GM23338 (cell line): ENCODE measurements at regions not wholly inside any gene's neighbourhood (a gene's known extent, or its start where the extent isn't known, plus 50 kb on each side); places are given as distances from the start of the nearest gene placed in this dataset.
"Not testable (repeated sequence)": the region's sequence is repeated elsewhere in the genome, so short reads cannot be mapped to it uniquely, and the experiment has no call there.

ENCODE experiments used
- CREB1 ChIP-seq: fragments of 250-450 bp; sonication (Bioruptor Pico); IDR thresholded peaks from 2 replicates; pipeline ENCODE4 v1.5.0; 2020; ENCODE audit warnings: low read depth, mild to moderate bottlenecking, moderate library complexity
- EZH2 ChIP-seq: fragments of 200-600 bp; sonication (generic); IDR thresholded peaks from one replicate; pipeline ENCODE4 v1.8.0; 2017; ENCODE audit warnings: antibody characterized with exemption, mild to moderate bottlenecking, low read depth; ENCODE audit not compliant: unreplicated experiment
- EZH2phosphoT487 ChIP-seq: fragments of 200-600 bp; sonication (generic); IDR thresholded peaks from one replicate; pipeline ENCODE4 v1.8.1; 2018; ENCODE audit warnings: antibody characterized with exemption; ENCODE audit not compliant: unreplicated experiment
- JUNB ChIP-seq: IDR thresholded peaks from one replicate; pipeline ENCODE4 v1.6.1; 2016; ENCODE audit warnings: antibody characterized with exemption; ENCODE audit not compliant: unreplicated experiment
- NANOG ChIP-seq: IDR thresholded peaks from 2 replicates; pipeline ENCODE4 v1.6.1; 2016; ENCODE audit warnings: antibody characterized with exemption, borderline replicate concordance
- POLR2AphosphoS5 ChIP-seq: IDR thresholded peaks from 2 replicates; pipeline ENCODE4 v1.6.1; 2016; ENCODE audit warnings: antibody characterized with exemption, low read depth
- ZNF114 ChIP-seq: fragments of 250-450 bp; sonication (Bioruptor Pico); IDR thresholded peaks from 2 replicates; pipeline ENCODE4 v1.5.0; 2020; ENCODE audit warnings: mild to moderate bottlenecking, moderate library complexity
- ZNF331 ChIP-seq: fragments of 250-450 bp; sonication (Bioruptor Pico); IDR thresholded peaks from 2 replicates; pipeline ENCODE4 v1.5.0; 2020; ENCODE audit warnings: low read depth, mild to moderate bottlenecking, moderate library complexity
- TF ChIP-seq, protein P1 (sequence below), 2 experiments: fragments of 200-600 bp in 1 of 2; sonication (generic) in 1 of 2; conservative IDR thresholded peaks; 2 replicates each; pipeline versions ENCODE4 v1.5.1 to v1.6.1; 2016 to 2017; ENCODE audit warnings: antibody characterized with exemption in 2 of 2, low read depth in 2 of 2, mild to moderate bottlenecking in 2 of 2, moderate library complexity in 1 of 2
- TF ChIP-seq, protein P2 (sequence below): IDR thresholded peaks from one replicate; pipeline ENCODE4 v1.6.1; 2018; ENCODE audit warnings: antibody characterized with exemption; ENCODE audit not compliant: unreplicated experiment
- TF ChIP-seq, protein P3 (sequence below): IDR thresholded peaks from 2 replicates; pipeline ENCODE4 v1.6.1; 2016; ENCODE audit warnings: antibody characterized with exemption
- TF ChIP-seq, protein P4 (sequence below): fragments of 250-450 bp; sonication (Bioruptor Pico); IDR thresholded peaks from 2 replicates; pipeline ENCODE4 v1.5.0; 2020; ENCODE audit warnings: mild to moderate bottlenecking, moderate library complexity

DNA sequence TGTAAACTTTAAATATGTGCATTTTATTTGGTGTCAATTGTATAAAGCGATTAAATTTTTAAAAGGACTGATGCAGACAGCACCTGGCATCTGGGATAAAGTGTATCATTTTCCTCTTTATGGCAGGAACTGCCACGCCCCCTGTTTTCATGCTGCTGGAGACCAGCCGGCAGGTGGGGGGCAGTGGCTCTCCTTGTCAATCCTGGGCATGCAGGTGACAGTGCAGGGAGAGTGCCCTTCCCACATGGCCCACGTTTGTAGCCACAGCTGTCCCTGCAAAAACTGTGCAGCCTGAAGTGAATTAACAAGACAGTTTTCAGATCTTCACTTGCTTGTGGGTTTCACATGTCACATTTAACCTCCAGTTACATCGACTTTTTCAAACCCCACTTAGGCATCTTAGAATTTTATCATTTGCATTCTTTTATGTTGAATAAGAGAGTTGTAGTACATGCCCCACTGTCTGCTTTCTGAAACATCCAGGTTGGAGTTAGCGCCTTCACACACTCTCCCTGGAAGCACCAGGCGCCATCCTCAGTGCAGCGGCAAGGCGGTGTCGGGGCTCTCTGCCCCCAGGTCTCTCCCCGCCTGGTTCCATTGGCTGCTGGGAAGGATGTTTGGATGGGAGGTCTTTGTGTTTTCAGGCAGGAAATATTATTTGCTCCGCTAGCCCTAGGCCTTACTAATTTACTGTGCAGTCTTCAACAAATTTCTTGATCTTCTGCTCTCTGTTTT, 134.2 kb upstream of the FAN1 start:
- TF ChIP-seq, protein P1, sequence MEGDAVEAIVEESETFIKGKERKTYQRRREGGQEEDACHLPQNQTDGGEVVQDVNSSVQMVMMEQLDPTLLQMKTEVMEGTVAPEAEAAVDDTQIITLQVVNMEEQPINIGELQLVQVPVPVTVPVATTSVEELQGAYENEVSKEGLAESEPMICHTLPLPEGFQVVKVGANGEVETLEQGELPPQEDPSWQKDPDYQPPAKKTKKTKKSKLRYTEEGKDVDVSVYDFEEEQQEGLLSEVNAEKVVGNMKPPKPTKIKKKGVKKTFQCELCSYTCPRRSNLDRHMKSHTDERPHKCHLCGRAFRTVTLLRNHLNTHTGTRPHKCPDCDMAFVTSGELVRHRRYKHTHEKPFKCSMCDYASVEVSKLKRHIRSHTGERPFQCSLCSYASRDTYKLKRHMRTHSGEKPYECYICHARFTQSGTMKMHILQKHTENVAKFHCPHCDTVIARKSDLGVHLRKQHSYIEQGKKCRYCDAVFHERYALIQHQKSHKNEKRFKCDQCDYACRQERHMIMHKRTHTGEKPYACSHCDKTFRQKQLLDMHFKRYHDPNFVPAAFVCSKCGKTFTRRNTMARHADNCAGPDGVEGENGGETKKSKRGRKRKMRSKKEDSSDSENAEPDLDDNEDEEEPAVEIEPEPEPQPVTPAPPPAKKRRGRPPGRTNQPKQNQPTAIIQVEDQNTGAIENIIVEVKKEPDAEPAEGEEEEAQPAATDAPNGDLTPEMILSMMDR (conservative IDR thresholded peaks at IDR 0.05; ENCODE audit: low read depth in 2 of 2): not testable (repeated sequence)
- TF ChIP-seq ZNF114 (CRISPR knock-in tag); POLR2AphosphoS5; EZH2; EZH2phosphoT487; CREB1 (CRISPR knock-in tag); ZNF331 (CRISPR knock-in tag); JUNB; NANOG: not testable (repeated sequence)
- TF ChIP-seq, protein P2, sequence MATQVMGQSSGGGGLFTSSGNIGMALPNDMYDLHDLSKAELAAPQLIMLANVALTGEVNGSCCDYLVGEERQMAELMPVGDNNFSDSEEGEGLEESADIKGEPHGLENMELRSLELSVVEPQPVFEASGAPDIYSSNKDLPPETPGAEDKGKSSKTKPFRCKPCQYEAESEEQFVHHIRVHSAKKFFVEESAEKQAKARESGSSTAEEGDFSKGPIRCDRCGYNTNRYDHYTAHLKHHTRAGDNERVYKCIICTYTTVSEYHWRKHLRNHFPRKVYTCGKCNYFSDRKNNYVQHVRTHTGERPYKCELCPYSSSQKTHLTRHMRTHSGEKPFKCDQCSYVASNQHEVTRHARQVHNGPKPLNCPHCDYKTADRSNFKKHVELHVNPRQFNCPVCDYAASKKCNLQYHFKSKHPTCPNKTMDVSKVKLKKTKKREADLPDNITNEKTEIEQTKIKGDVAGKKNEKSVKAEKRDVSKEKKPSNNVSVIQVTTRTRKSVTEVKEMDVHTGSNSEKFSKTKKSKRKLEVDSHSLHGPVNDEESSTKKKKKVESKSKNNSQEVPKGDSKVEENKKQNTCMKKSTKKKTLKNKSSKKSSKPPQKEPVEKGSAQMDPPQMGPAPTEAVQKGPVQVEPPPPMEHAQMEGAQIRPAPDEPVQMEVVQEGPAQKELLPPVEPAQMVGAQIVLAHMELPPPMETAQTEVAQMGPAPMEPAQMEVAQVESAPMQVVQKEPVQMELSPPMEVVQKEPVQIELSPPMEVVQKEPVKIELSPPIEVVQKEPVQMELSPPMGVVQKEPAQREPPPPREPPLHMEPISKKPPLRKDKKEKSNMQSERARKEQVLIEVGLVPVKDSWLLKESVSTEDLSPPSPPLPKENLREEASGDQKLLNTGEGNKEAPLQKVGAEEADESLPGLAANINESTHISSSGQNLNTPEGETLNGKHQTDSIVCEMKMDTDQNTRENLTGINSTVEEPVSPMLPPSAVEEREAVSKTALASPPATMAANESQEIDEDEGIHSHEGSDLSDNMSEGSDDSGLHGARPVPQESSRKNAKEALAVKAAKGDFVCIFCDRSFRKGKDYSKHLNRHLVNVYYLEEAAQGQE: not testable (repeated sequence)
- TF ChIP-seq, protein P3, sequence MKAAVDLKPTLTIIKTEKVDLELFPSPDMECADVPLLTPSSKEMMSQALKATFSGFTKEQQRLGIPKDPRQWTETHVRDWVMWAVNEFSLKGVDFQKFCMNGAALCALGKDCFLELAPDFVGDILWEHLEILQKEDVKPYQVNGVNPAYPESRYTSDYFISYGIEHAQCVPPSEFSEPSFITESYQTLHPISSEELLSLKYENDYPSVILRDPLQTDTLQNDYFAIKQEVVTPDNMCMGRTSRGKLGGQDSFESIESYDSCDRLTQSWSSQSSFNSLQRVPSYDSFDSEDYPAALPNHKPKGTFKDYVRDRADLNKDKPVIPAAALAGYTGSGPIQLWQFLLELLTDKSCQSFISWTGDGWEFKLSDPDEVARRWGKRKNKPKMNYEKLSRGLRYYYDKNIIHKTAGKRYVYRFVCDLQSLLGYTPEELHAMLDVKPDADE: not testable (repeated sequence)
- TF ChIP-seq, protein P4, sequence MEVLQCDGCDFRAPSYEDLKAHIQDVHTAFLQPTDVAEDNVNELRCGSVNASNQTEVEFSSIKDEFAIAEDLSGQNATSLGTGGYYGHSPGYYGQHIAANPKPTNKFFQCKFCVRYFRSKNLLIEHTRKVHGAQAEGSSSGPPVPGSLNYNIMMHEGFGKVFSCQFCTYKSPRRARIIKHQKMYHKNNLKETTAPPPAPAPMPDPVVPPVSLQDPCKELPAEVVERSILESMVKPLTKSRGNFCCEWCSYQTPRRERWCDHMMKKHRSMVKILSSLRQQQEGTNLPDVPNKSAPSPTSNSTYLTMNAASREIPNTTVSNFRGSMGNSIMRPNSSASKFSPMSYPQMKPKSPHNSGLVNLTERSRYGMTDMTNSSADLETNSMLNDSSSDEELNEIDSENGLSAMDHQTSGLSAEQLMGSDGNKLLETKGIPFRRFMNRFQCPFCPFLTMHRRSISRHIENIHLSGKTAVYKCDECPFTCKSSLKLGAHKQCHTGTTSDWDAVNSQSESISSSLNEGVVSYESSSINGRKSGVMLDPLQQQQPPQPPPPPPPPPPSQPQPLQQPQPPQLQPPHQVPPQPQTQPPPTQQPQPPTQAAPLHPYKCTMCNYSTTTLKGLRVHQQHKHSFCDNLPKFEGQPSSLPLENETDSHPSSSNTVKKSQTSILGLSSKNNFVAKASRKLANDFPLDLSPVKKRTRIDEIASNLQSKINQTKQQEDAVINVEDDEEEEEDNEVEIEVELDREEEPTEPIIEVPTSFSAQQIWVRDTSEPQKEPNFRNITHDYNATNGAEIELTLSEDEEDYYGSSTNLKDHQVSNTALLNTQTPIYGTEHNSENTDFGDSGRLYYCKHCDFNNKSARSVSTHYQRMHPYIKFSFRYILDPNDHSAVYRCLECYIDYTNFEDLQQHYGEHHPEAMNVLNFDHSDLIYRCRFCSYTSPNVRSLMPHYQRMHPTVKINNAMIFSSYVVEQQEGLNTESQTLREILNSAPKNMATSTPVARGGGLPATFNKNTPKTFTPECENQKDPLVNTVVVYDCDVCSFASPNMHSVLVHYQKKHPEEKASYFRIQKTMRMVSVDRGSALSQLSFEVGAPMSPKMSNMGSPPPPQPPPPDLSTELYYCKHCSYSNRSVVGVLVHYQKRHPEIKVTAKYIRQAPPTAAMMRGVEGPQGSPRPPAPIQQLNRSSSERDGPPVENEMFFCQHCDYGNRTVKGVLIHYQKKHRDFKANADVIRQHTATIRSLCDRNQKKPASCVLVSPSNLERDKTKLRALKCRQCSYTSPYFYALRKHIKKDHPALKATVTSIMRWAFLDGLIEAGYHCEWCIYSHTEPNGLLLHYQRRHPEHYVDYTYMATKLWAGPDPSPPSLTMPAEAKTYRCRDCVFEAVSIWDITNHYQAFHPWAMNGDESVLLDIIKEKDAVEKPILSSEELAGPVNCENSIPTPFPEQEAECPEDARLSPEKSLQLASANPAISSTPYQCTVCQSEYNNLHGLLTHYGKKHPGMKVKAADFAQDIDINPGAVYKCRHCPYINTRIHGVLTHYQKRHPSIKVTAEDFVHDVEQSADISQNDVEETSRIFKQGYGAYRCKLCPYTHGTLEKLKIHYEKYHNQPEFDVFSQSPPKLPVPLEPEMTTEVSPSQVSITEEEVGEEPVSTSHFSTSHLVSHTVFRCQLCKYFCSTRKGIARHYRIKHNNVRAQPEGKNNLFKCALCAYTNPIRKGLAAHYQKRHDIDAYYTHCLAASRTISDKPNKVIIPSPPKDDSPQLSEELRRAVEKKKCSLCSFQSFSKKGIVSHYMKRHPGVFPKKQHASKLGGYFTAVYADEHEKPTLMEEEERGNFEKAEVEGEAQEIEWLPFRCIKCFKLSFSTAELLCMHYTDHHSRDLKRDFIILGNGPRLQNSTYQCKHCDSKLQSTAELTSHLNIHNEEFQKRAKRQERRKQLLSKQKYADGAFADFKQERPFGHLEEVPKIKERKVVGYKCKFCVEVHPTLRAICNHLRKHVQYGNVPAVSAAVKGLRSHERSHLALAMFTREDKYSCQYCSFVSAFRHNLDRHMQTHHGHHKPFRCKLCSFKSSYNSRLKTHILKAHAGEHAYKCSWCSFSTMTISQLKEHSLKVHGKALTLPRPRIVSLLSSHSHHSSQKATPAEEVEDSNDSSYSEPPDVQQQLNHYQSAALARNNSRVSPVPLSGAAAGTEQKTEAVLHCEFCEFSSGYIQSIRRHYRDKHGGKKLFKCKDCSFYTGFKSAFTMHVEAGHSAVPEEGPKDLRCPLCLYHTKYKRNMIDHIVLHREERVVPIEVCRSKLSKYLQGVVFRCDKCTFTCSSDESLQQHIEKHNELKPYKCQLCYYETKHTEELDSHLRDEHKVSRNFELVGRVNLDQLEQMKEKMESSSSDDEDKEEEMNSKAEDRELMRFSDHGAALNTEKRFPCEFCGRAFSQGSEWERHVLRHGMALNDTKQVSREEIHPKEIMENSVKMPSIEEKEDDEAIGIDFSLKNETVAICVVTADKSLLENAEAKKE (CRISPR knock-in tag): not testable (repeated sequence)
